Spinal cord (tissue), 9 donors: ENCODE measurements at regions not wholly inside any gene's neighbourhood (a gene's known extent, or its start where the extent isn't known, plus 50 kb on each side); places are given as distances from the start of the nearest gene placed in this dataset.

ENCODE experiments used
- DNase-seq, 6 donors: peaks; one replicate each; pipeline versions ENCODE4 v3.0.0 to v3.0.0-alpha.2; 2013 to 2015; ENCODE audit warnings: low spot score in 6 of 6, low read depth in 4 of 6
- H3K27ac ChIP-seq: one replicate; pipeline ENCODE4 v1.5.1; 2013; ENCODE audit warnings: low read depth, low read length, control low read depth
- H3K27me3 ChIP-seq: one replicate; pipeline ENCODE4 v1.6.1; 2013; ENCODE audit warnings: low read length; ENCODE audit not compliant: control insufficient read depth, insufficient read depth
- H3K36me3 ChIP-seq: one replicate; pipeline ENCODE4 v1.6.1; 2013; ENCODE audit warnings: low read length; ENCODE audit not compliant: control insufficient read depth, insufficient read depth
- H3K4me1 ChIP-seq: one replicate; pipeline ENCODE4 v1.6.1; 2013; ENCODE audit warnings: low read length; ENCODE audit not compliant: control insufficient read depth, insufficient read depth
- H3K4me3 ChIP-seq: one replicate; pipeline ENCODE4 v1.5.1; 2013; ENCODE audit warnings: low read depth, low read length, control low read depth
- H3K9me3 ChIP-seq: one replicate; pipeline ENCODE4 v1.6.1; 2013; ENCODE audit warnings: low read length; ENCODE audit not compliant: control insufficient read depth, insufficient read depth
- whole genome bisulfite sequencing: methylation state at CpG from one replicate; pipeline ENCODE4 v1.1.5; 2013; ENCODE audit warnings: missing lambda C conversion rate; ENCODE audit not compliant: insufficient coverage; 5-methylcytosine and 5-hydroxymethylcytosine counted together
- donor health status: healthy.

- no peaks in the 10 kb centered on the region for H3K36me3 ChIP-seq
- no peak overlapping the region for H3K4me3 ChIP-seq
- peaks cover 8% of the 10 kb centered on the region for H3K27me3 ChIP-seq
- no peaks in the 10 kb centered on the region for H3K9me3 ChIP-seq
- peaks cover 62% of the 10 kb centered on the region for H3K4me1 ChIP-seq
- no peak for DNase-seq
- 90% methylated on average over 7 of the region's 8 CpGs for WGBS
- peak overlapping the region; percentile 48 for H3K27ac ChIP-seq
Measured at GRCh38 chr2:120892271-120892966, 156.8 kb downstream of the GLI2 start.

GRCh38 chr2:120892967-120893667 is 157.4 kb downstream of the GLI2 start:
- DNase-seq, result peak in 2 of 6 donors; percentile 80 to 88
- Histone ChIP-seq H3K4me1 (peaks cover 55% of the 10 kb centered on the region), H3K27ac (peak overlapping the region; percentile 74), H3K9me3 (no peaks in the 10 kb centered on the region), H3K27me3 (peaks cover 6% of the 10 kb centered on the region), H3K36me3 (no peaks in the 10 kb centered on the region), H3K4me3 (no peak overlapping the region)
- WGBS, result 60% methylated on average over 3 of the region's 11 CpGs

- Histone ChIP-seq H3K4me1 (peaks cover 50% of the 10 kb centered on the region), H3K27me3 (peaks cover 5% of the 10 kb centered on the region), H3K4me3 (no peak overlapping the region), H3K9me3 (no peaks in the 10 kb centered on the region), H3K36me3 (no peaks in the 10 kb centered on the region), H3K27ac (peak overlapping the region; percentile 74)
- WGBS, result 35% methylated on average over 11 of the region's 18 CpGs
- DNase-seq, result peak in 2 of 6 donors; percentile 86 to 88
Measured at GRCh38 chr2:120893811-120894584, 158.3 kb downstream of the GLI2 start.

DNA sequence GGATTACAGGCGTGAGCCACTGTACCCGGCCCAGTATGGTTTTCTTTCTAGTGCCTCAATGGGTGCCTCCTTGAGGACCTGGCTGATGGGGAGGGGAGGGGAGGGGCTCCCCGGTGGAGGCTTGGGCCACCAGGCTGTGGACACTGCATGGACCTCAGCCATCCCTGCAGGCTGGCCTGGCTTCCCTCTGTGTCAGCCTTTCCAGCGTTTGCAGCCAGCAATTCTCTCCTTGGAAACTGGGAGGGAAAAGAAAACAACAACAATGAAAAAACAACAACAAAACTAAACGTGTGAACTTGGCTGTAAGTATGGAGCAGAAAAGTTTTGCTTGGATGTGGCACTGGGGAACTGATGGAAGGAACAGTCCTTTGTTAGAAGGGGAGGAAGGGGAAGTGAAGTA is 159.3 kb downstream of the GLI2 start:
- DNase-seq, result peak in 1 of 6 donors; percentile 80
- Histone ChIP-seq H3K9me3 (no peaks in the 10 kb centered on the region), H3K36me3 (no peaks in the 10 kb centered on the region), H3K4me3 (no peak overlapping the region), H3K4me1 (peaks cover 60% of the 10 kb centered on the region), H3K27me3 (peaks cover 3% of the 10 kb centered on the region), H3K27ac (peak overlapping the region; percentile 74)
- 52% methylated on average over 3 of the region's 5 CpGs for WGBS

GRCh38 chr2:120896126-120896525 is 160.5 kb downstream of the GLI2 start:
- Histone ChIP-seq H3K4me1 (peaks cover 60% of the 10 kb centered on the region), H3K4me3 (no peak overlapping the region), H3K27me3 (peaks cover 7% of the 10 kb centered on the region), H3K36me3 (no peaks in the 10 kb centered on the region), H3K27ac (no peak overlapping the region), H3K9me3 (no peaks in the 10 kb centered on the region)
- WGBS, result 100% methylated on average over 2 of the region's 3 CpGs
- no peak for DNase-seq

DNA sequence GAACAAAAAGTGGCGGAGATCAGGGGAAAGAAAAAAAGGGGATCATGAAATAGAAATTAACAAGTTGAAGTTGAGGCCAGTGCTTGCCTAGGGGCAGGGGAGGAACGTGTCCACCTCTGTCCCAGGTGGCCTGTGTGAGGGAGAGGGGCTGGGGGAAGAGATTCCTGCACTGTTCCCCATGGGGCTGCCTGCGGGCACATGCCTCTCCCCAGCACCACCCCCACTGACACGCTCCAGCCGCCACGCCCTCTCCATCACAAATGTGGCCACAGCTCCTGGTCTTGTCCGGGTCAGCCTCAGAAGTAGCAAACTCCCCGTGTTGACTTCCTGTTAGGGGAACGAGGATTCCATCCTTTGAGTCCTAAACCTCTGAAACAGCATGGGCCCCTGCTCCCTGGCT is 161.2 kb downstream of the GLI2 start:
- Histone ChIP-seq H3K27ac (no peak overlapping the region), H3K9me3 (no peaks in the 10 kb centered on the region), H3K27me3 (peaks cover 4% of the 10 kb centered on the region), H3K36me3 (no peaks in the 10 kb centered on the region), H3K4me1 (peaks cover 58% of the 10 kb centered on the region), H3K4me3 (no peak overlapping the region)
- no peak for DNase-seq
- WGBS, result 76% methylated on average over 8 of the region's 9 CpGs

DNA sequence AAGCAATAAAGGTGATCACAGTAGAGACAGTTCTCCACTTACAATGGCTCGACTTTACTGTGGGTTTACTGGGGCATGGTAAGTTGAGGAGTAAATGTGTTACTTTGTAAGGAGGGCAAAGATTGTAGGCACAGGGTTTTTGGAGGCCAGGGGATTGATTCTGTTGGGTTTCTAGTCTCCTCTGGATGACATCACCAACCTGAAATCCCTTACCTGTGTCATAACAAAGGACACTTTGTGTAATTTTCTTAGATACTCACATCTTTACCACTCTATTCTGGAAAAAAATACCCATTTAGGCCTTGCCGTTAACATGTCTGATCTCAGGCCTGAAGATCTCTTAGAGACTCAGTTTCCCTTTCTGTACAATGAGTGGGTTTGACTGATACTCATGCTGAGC is 161.7 kb downstream of the GLI2 start:
- Histone ChIP-seq H3K4me3 (no peak overlapping the region), H3K36me3 (no peaks in the 10 kb centered on the region), H3K4me1 (peaks cover 53% of the 10 kb centered on the region), H3K9me3 (no peaks in the 10 kb centered on the region), H3K27ac (no peak overlapping the region), H3K27me3 (peaks cover 4% of the 10 kb centered on the region)
- DNase-seq, result no peak
- no CpG with 5 or more reads among the region's 2 CpGs for WGBS

GRCh38 chr2:120898496-120898895 is 162.8 kb downstream of the GLI2 start:
- no peak overlapping the region for H3K27ac ChIP-seq
- no peak for DNase-seq

DNA sequence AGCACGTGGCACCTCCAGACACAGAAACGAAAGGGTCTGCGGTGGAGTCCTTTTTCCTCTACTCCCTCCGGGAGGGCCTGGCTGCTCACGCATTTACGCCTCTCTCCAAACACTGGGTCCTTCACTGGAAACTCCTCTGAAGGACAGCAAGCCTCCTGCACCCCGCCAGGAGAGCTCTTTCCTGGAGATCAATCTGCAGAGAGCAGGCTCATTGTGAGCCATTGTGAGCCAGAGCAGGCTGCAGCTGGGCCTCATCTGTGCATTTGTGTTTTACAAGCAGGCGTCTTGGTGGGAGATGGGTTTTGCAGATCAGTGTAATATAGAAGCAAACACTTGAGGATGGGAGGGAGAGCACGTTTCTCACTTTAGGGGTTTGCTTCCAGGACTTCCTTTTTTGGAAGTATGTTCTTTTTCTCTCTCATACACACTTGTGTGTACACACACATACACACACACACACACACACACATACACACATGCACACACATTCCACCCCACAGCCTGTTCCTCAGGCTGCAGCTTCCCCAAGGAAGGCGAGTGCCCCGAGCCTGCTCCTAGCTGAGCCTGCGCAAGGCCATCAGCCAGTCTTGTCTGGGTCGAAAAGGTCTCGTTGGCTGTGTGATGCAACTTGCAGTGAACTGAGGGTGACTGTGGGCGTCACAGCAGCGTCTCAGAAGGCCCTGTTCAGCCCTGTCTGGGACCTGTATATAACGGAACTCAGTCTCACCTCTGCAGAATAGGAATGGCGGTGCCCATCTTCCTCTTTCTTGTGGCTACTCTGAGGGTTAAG is 163.5 kb downstream of the GLI2 start:
- H3K4me1 ChIP-seq, result peaks cover 45% of the 10 kb centered on the region
- no peaks in the 10 kb centered on the region for H3K9me3 ChIP-seq
- no peak overlapping the region for H3K4me3 ChIP-seq
- WGBS, result 50% methylated on average over 15 of the region's 18 CpGs
- peaks cover 4% of the 10 kb centered on the region for H3K27me3 ChIP-seq
- no peaks in the 10 kb centered on the region for H3K36me3 ChIP-seq
- DNase-seq, result peak in 2 of 6 donors; percentile 69 to 82
- peak overlapping the region; percentile 10 for H3K27ac ChIP-seq

More at GRCh38 chr2:120898496-120898895, 162.8 kb downstream of the GLI2 start:
- Histone ChIP-seq H3K4me1 (peaks cover 47% of the 10 kb centered on the region), H3K36me3 (no peaks in the 10 kb centered on the region), H3K4me3 (no peak overlapping the region), H3K27me3 (peaks cover 4% of the 10 kb centered on the region), H3K9me3 (no peaks in the 10 kb centered on the region)
- 71% methylated on average over 4 of the region's 5 CpGs for WGBS
